ENCODE measurements at regions not wholly inside any gene's neighbourhood (a gene's known extent, or its start where the extent isn't known, plus 50 kb on each side); places are given as distances from the start of the nearest gene placed in this dataset.

DNA sequence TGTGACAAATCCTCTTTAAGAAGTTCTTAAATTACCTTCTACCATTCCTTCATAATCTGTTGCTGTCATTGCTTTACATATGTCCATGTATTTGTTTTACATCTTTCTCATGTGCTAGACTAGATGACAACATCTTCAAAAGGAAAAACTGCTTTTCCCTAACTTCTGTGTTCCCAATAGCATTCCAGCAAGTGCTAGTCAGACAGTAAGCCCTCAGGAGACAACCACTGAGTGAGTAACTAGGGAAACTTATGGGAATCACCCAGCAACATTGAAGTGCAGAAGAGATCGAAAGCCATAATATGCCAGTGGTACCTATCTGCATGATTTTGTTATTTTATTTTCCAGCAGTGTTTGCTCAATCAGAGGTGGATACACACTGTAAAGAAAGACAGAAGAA, 889.7 kb upstream of the API5 start:
- TF ChIP-seq, protein P1, sequence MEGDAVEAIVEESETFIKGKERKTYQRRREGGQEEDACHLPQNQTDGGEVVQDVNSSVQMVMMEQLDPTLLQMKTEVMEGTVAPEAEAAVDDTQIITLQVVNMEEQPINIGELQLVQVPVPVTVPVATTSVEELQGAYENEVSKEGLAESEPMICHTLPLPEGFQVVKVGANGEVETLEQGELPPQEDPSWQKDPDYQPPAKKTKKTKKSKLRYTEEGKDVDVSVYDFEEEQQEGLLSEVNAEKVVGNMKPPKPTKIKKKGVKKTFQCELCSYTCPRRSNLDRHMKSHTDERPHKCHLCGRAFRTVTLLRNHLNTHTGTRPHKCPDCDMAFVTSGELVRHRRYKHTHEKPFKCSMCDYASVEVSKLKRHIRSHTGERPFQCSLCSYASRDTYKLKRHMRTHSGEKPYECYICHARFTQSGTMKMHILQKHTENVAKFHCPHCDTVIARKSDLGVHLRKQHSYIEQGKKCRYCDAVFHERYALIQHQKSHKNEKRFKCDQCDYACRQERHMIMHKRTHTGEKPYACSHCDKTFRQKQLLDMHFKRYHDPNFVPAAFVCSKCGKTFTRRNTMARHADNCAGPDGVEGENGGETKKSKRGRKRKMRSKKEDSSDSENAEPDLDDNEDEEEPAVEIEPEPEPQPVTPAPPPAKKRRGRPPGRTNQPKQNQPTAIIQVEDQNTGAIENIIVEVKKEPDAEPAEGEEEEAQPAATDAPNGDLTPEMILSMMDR (IDR thresholded peaks at IDR 0.05; ENCODE audit: low read depth, low read length, poor library complexity, severe bottlenecking): no peak
- no peak for TF ChIP-seq EZH2phosphoT487 (IDR thresholded peaks at IDR 0.05; ENCODE audit: borderline replicate concordance, low read length)

Measured in DOHH2 (cell line).